CD4-positive, alpha-beta T cell treated with Interleukin-15 for 4 hours (primary cell): ENCODE measurements at regions not wholly inside any gene's neighbourhood (a gene's known extent, or its start where the extent isn't known, plus 50 kb on each side); places are given as distances from the start of the nearest gene placed in this dataset.

Experiments
- DNase-seq: peaks from one replicate; pipeline ENCODE4 v3.0.0-alpha.2; 2020; ENCODE audit warnings: low spot score

DNA sequence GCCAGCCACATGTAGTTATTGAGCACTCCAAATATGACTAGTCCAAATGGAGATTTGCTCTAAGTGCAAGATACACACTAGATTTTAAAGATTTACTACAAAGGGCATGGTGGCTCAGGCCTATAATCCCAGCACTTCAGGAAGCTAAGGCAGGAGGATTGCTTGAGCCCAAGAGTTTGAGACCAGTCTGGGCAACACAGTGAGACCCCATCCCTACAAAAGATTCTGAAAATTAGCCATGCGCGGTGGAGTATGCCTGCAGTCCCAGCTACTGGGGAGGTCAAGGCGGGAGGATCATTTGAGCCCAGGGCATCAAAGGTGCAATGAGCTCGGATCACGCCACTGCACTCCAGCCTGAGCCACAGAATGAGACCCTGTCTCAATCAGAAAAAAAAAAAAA lies 93.5 kb upstream of the HNRNPA3 start:
- DNase-seq: no peak

- DNase-seq: no peak
Observed at GRCh38 chr2:177123048-177123447, 89.5 kb upstream of the HNRNPA3 start.

GRCh38 chr2:177124371-177124770 lies 88.2 kb upstream of the HNRNPA3 start:
- DNase-seq: no peak

DNA sequence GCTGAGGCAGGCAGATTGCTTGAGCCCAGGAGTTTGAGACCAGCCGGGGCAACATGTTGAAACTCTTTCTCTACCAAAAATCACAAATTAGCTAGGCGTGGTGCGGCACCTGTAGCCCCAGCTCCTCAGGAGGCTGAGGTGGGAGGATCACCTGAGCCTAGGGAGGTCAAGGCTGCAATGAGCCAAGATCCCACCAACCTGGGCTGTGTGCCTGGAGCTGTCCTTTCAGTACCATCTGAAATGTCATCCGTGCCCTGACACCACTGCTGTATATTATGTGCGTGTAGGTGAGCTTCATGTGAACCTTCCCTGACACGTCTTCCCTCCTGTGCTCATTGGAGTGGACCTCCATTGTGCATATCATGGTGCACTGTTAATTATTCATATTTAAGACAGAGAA lies 84.8 kb upstream of the HNRNPA3 start:
- no peak for DNase-seq

DNA sequence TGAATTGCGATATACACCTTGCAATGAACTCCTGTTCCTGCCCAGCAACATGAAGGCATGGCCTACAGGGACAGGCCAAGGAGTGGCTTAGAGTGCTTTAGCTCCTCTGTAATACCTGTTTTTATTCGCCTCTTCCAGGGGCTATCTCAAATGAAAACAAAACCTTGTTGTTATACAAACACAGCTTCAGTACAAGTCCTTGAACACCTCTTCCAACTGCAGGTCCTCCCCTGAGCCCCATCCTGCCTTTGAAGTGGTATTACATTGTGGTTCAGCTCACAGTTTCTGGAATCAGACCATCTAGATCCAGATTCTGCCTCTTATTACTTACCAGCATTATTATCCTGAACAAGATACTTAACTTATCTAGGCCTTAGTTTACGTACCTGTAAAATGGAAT lies 83.0 kb upstream of the HNRNPA3 start:
- no peak for DNase-seq

GRCh38 chr2:177131858-177132257 lies 80.7 kb upstream of the HNRNPA3 start:
- no peak for DNase-seq

- no peak for DNase-seq
Observed at GRCh38 chr2:177138823-177139222, 73.8 kb upstream of the HNRNPA3 start.

GRCh38 chr2:177141866-177142265 lies 70.7 kb upstream of the HNRNPA3 start:
- no peak for DNase-seq

DNA sequence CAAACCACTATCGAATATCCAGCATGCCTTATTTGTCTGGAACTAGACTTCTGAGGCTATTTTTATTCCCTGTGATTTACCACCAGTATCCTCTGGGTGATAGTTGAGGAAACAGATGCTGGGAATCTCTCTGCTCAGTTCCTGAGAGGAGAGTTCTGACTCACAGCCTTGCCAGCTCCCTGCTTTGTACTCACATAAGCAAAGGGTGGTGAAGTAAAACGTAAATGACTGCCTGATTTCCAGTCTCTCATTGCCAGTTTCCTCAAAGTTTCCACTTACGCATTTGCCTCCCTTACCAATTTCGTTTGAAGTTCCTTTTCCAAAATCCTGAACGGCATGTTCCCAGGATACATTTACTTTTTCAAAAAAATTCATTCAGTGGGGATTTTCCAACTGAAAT lies 69.2 kb upstream of the HNRNPA3 start:
- DNase-seq: no peak

DNA sequence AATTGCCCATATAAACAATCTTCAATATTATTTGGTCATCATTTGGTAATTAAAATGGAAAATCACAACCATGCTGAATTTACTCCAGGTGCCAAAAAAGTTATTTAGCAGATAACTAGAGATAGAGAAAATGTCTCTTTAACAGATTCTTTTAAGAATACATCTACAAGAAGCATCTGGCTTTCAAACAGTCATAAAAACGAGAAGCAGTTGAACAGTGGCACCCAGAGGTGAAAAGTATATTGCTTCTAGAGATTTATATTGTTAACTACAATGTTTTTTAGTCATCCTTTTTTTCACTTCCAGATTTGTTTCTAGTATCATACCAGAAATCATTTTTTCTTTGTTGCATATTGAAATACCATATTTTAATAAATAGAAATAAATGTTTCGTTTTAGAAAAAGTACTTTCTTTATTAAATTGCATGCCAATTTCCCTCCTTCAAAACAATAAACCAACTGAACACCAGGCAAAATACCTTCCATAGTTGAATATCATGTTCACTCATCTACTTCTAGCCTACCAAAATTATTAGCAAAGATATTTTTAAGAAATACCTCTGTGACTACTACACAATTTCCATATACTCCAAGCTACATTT lies 65.4 kb upstream of the HNRNPA3 start:
- peak; percentile 45 for DNase-seq

DNA sequence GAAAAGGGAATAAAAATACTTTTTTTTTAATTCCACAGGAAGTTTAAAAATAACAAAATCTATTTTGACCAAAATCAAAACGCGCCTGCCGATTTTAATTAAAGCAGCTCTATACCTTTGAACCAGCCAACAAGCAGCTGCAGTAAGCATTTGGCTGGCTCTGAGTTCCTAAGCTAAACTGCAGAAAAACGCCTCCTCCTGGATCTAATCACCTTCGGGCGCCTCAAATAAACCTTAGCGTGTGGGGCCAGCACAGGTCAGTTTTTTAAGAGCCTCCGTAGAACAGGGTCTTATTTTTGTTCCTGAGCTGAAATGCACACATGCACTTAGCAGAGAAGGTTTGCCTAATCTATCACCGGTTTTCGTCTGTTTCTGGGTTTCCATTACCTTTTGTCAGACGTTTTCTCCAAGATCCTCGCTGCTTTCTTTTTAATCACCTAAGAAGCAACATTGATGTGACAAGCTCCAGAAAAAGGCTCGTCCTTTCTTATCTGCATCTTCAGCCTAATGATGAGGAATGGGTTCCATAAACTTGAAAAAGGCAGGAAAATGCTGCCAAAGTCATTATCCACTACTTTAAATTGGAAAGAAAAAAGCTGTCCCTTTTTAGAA lies 64.7 kb upstream of the HNRNPA3 start:
- no peak for DNase-seq

- peak; percentile 66 for DNase-seq
Observed at GRCh38 chr2:177148477-177149154, 64.0 kb upstream of the HNRNPA3 start.

DNA sequence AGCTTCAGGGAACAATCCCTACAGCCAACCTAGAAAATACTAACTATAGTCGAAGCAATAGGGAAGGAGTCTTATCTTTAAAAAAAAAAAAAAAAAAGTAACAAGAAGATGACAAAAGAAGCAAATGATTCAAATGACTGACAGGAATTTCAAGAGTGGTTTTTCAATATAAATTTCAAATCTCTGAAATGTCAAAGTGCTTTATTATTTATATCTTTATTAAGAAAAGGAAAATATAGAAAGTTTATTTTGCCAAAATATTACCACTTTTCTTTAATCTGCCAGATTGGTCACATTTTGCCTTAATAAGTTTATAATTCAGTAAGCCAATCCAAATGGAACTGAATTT lies 63.5 kb upstream of the HNRNPA3 start:
- DNase-seq: no peak

DNA sequence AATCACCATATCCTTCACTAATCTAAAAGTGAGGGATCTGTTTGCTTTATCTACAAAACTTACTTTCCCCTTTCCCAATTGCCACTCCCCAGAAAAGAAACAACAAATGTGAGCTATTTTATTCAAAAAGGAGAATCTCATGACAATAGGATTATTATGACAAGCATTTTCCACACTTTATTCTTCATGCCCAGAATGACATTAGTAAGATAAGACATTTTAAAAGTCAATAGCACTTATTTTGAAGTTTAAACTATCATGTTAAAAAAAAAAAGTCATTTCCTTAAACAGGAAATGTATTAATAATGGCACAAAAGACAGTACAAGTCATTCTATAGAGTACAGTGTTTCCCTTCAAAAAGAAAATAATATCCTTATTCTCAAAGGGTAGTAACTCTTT lies 58.8 kb upstream of the HNRNPA3 start:
- no peak for DNase-seq

DNA sequence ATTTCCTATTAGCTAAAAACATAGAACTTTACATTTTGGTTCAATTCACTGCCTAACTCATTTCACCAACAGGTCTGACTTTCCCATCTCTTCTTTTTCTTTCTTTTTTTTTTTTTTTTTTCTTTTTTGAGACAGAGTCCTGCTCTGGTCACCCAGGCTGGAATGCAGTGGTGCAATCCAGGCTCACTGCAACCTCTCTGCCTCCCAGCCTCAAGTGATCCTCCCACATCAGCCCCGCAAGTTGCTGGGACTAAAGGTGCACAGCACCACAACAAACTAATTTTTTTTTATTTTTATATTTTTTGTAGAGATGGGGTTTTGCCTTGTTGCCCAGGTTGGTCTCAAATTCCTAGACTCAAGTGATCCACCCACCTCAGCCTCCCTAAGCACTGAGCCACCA lies 57.8 kb upstream of the HNRNPA3 start:
- no peak for DNase-seq

GRCh38 chr2:177155631-177156030 lies 57.0 kb upstream of the HNRNPA3 start:
- no peak for DNase-seq

GRCh38 chr2:177161741-177162460 lies 50.7 kb upstream of the HNRNPA3 start:
- peak; percentile 54 for DNase-seq
